Endothelial cell of umbilical vein (primary cell): ENCODE measurements at regions not wholly inside any gene's neighbourhood (a gene's known extent, or its start where the extent isn't known, plus 50 kb on each side); places are given as distances from the start of the nearest gene placed in this dataset.

ENCODE experiments used
- BruUV-seq: library from RNA; stranded (reverse); fragments of 400-500 nt; replicated peaks from 2 replicates; lab custom pipeline; 2021; lab: Mats Ljungman, UMichigan
- CTCF ChIA-PET: fragments of 300-600, 350-600 bp; sonication (Branson Sonifier 250); formaldehyde crosslinking; loops from one replicate; lab custom pipeline; 2021; ENCODE audit warnings: antibody characterized with exemption, inconsistent platforms; lab: Charles Lee
- POLR2A ChIA-PET: fragments of 300-600, 350-600 bp; sonication (Branson Sonifier 250); formaldehyde crosslinking; loops from one replicate; lab custom pipeline; 2021; ENCODE audit warnings: antibody characterized with exemption, inconsistent platforms; lab: Charles Lee
- DNase-seq: peaks from one replicate; pipeline ENCODE4 v3.0.0-alpha.2; 2011; ENCODE audit warnings: low read depth, low spot score
- FAIRE-seq: peaks from 2 replicates; lab custom pipeline; 2011; peaks lifted over from hg19 to GRCh38; lab: Jason Lieb, UNC
- H2AFZ ChIP-seq: 2 replicates; pipeline ENCODE4 v1.6.0; 2012; ENCODE audit warnings: low read depth, low read length, control low read depth, inconsistent platforms
- H3K27ac ChIP-seq: 2 replicates; pipeline ENCODE4 v1.5.1; 2011; ENCODE audit warnings: low read depth, mild to moderate bottlenecking, control low read depth, low read length, moderate library complexity; ENCODE audit not compliant: insufficient read depth
- H3K27me3 ChIP-seq, 2 experiments: 2 replicates each; pipeline versions ENCODE4 v1.6.0 to v1.6.1; 2011; ENCODE audit warnings: low read length in 2 of 2, mixed read lengths in 1 of 2; ENCODE audit not compliant: control insufficient read depth in 2 of 2, insufficient read depth in 2 of 2
- H3K36me3 ChIP-seq, 2 experiments: 2 replicates in 1 of 2; 3 replicates in 1 of 2; pipeline ENCODE4 v1.5.1; 2011; ENCODE audit warnings: low read length in 2 of 2, mild to moderate bottlenecking in 1 of 2, moderate library complexity in 1 of 2; ENCODE audit not compliant: control insufficient read depth in 2 of 2, insufficient read depth in 2 of 2; ENCODE audit errors: extremely low read depth in 1 of 2
- H3K4me1 ChIP-seq: 3 replicates; pipeline ENCODE4 v1.5.1; 2011; ENCODE audit warnings: mild to moderate bottlenecking, low read length; ENCODE audit not compliant: control insufficient read depth, insufficient read depth; ENCODE audit errors: extremely low read depth
- H3K4me2 ChIP-seq: 2 replicates; pipeline ENCODE4 v1.6.1; 2011; ENCODE audit warnings: low read length, control low read depth, mixed read lengths; ENCODE audit not compliant: insufficient read depth
- H3K4me3 ChIP-seq, 3 experiments: fragments of 200-600 bp in 1 of 3; sonication (generic), shearing (Covaris generic) in 1 of 3; replicated peaks in 1 of 3; 2 replicates each; pipeline ENCODE4 v1.5.1; 2011 to 2016; ENCODE audit warnings: control low read depth in 3 of 3, low read length in 3 of 3, mild to moderate bottlenecking in 2 of 3, inconsistent platforms in 1 of 3, low read depth in 1 of 3, moderate library complexity in 1 of 3; ENCODE audit not compliant: insufficient read depth in 1 of 3
- H3K79me2 ChIP-seq: 2 replicates; pipeline ENCODE4 v1.6.0; 2012; ENCODE audit warnings: low read length, inconsistent platforms; ENCODE audit not compliant: control insufficient read depth, insufficient read depth
- H3K9ac ChIP-seq: replicated peaks from 2 replicates; pipeline ENCODE3; 2011; ENCODE audit warnings: low read length, control low read depth; ENCODE audit not compliant: insufficient read depth; ENCODE audit errors: extremely low read depth
- H3K9me1 ChIP-seq: replicated peaks from 3 replicates; pipeline ENCODE4 v1.6.0; 2011; ENCODE audit warnings: mild to moderate bottlenecking, low read length; ENCODE audit not compliant: control insufficient read depth, insufficient read depth; ENCODE audit errors: extremely low read depth
- H3K9me3 ChIP-seq: replicated peaks from 2 replicates; pipeline ENCODE4 v1.5.1; 2012; ENCODE audit warnings: low read length, inconsistent platforms; ENCODE audit not compliant: control insufficient read depth, insufficient read depth
- H4K20me1 ChIP-seq: replicated peaks from 2 replicates; pipeline ENCODE3; 2011; ENCODE audit warnings: mild to moderate bottlenecking, low read length; ENCODE audit not compliant: control insufficient read depth, insufficient read depth; ENCODE audit errors: extremely low read depth
- CTCF ChIP-seq, 2 donors: IDR thresholded peaks; 1 replicate in 1 of 2; 2 replicates in 1 of 2; pipeline ENCODE4 v1.5.1; 2011; ENCODE audit warnings: low read length in 2 of 2, mild to moderate bottlenecking in 2 of 2, moderate library complexity in 2 of 2, control low read depth in 1 of 2, inconsistent platforms in 1 of 2, low read depth in 1 of 2; ENCODE audit not compliant: insufficient read depth in 1 of 2; ENCODE audit errors: extremely low read depth in 1 of 2
- EZH2 ChIP-seq: IDR thresholded peaks from 2 replicates; pipeline ENCODE4 v1.6.1; 2012; ENCODE audit warnings: borderline replicate concordance, low read depth, mild to moderate bottlenecking, moderate library complexity, low read length, inconsistent platforms; ENCODE audit not compliant: severe bottlenecking
- FOS ChIP-seq: IDR thresholded peaks from 2 replicates; pipeline ENCODE4 v1.6.1; 2011; ENCODE audit warnings: mild to moderate bottlenecking, low read length, moderate library complexity, borderline replicate concordance; ENCODE audit not compliant: insufficient read depth
- GATA2 ChIP-seq: IDR thresholded peaks from 2 replicates; pipeline ENCODE4 v1.7.0; 2011; ENCODE audit warnings: low read depth, mild to moderate bottlenecking, moderate library complexity, mixed read lengths, low read length; ENCODE audit not compliant: insufficient read length, insufficient read depth
- JUN ChIP-seq: IDR thresholded peaks from 2 replicates; pipeline ENCODE4 v1.6.1; 2011; ENCODE audit warnings: borderline replicate concordance, low read depth; ENCODE audit not compliant: insufficient read length, insufficient read depth
- MAX ChIP-seq: IDR thresholded peaks from 2 replicates; pipeline ENCODE4 v1.6.1; 2011; ENCODE audit not compliant: insufficient read depth, insufficient read length
- MYC ChIP-seq: IDR thresholded peaks from one replicate; pipeline ENCODE4 v1.6.1; 2011; ENCODE audit warnings: mild to moderate bottlenecking, low read depth, low read length
- POLR2A ChIP-seq: IDR thresholded peaks from 2 replicates; pipeline ENCODE4 v1.6.1; 2012; ENCODE audit warnings: low read depth, mild to moderate bottlenecking, control low read depth, low read length
- POLR2AphosphoS5 ChIP-seq: IDR thresholded peaks from 2 replicates; pipeline ENCODE4 v1.6.1; 2012; ENCODE audit warnings: low read depth, mild to moderate bottlenecking, control low read depth, low read length, moderate library complexity; ENCODE audit not compliant: insufficient read depth
- dilution Hi-C: fragments of 300-500 bp; cut with MboI; formaldehyde crosslinking; loops from one replicate; pipeline ENCODE4 v1.15.0; 2019; ENCODE audit warnings: low sequenced_read_pairs; ENCODE audit not compliant: extremely low pct_ligation_motif_present
- intact Hi-C: fragments of 100-400 bp; cut with micrococcal nuclease; formaldehyde crosslinking; loops from one replicate; pipeline ENCODE4 v1.10.0; 2022

- POLR2A ChIA-PET = no interaction called here
- Histone ChIP-seq H3K27ac (no peak overlapping the region), H3K9me3 (peaks cover 3% of the 10 kb centered on the region), H3K4me3 (no peak overlapping the region), H3K9ac (no peak overlapping the region), H3K36me3 (no peaks in the 10 kb centered on the region), H3K79me2 (no peaks in the 10 kb centered on the region), H2AFZ (no peak overlapping the region), H3K4me1 (no peaks in the 10 kb centered on the region), H4K20me1 (no peaks in the 10 kb centered on the region), H3K9me1 (no peaks in the 10 kb centered on the region), H3K4me2 (no peak overlapping the region), H3K27me3 (no peaks in the 10 kb centered on the region)
- BruUV-seq = no TSS peak
- FAIRE-seq = no peak
- dilution Hi-C loops = no loop called here
- TF ChIP-seq MYC = no peak
- TF ChIP-seq GATA2 = no peak
- TF ChIP-seq EZH2 = no peak
- TF ChIP-seq POLR2A = no peak
- TF ChIP-seq MAX = no peak
- TF ChIP-seq FOS = no peak
- no peak for TF ChIP-seq CTCF (IDR thresholded peaks at IDR 0.05; ENCODE audit: extremely low read depth in 1 of 2, insufficient read depth in 1 of 2, low read depth in 1 of 2, low read length in 2 of 2)
- no peak for TF ChIP-seq JUN
- TF ChIP-seq POLR2AphosphoS5 = no peak
- CTCF ChIA-PET = no interaction called here
- intact Hi-C loops = no loop called here
- no peak for DNase-seq
Observed at GRCh38 chr10:108849186-108849585, 1074.1 kb downstream of the XPNPEP1 start.
